Upper lobe of left lung (tissue), 6 donors: ENCODE measurements at regions not wholly inside any gene's neighbourhood (a gene's known extent, or its start where the extent isn't known, plus 50 kb on each side); places are given as distances from the start of the nearest gene placed in this dataset.

Source experiments
- ATAC-seq, 2 donors: fragments of 200-7000 bp; cut with Tn5 transposase; one replicate each; pipeline ENCODE4 v1.9.1; 2022; ENCODE audit warnings: mild to moderate bottlenecking in 2 of 2, moderate library complexity in 2 of 2; ENCODE audit not compliant: low FRiP score in 2 of 2
- DNase-seq, 2 donors: peaks; one replicate each; pipeline ENCODE4 v3.0.0-alpha.2; 2019 to 2020
- H3K27ac ChIP-seq, 4 donors: fragments of 200-600 bp; sonication (generic); one replicate each; pipeline ENCODE4 v1.5.1; 2016 to 2019
- H3K27me3 ChIP-seq, 4 donors: fragments of 200-600 bp; sonication (generic); one replicate each; pipeline ENCODE4 v1.5.1; 2017 to 2019
- H3K36me3 ChIP-seq, 4 donors: fragments of 200-600 bp; sonication (generic); one replicate each; pipeline ENCODE4 v1.5.1; 2016 to 2019
- H3K4me1 ChIP-seq, 4 donors: fragments of 200-600 bp; sonication (generic); one replicate each; pipeline ENCODE4 v1.5.1; 2018 to 2019
- H3K4me3 ChIP-seq, 4 donors: fragments of 200-600 bp; sonication (generic); one replicate each; pipeline ENCODE4 v1.5.1; 2017 to 2019; ENCODE audit warnings: mild to moderate bottlenecking in 2 of 4, moderate library complexity in 1 of 4
- H3K9me3 ChIP-seq, 4 donors: fragments of 200-600 bp; sonication (generic); one replicate each; pipeline ENCODE4 v1.5.1; 2018 to 2019
- CTCF ChIP-seq, 6 experiments: fragments of 450-650 bp in 4 of 6; fragments of 200-600 bp in 2 of 6; sonication (generic) in 2 of 6; IDR thresholded peaks; one replicate each; pipeline ENCODE4 v1.5.1; 2016 to 2019; ENCODE audit warnings: antibody characterized with exemption in 6 of 6
- EP300 ChIP-seq, 4 donors: sonication (generic); formaldehyde crosslinking; IDR thresholded peaks; one replicate each; pipeline ENCODE4 v1.5.1; 2017; ENCODE audit warnings: antibody characterized with exemption in 4 of 4, control low read depth in 2 of 4
- POLR2A ChIP-seq, 4 donors: fragments of 450-650 bp; IDR thresholded peaks; one replicate each; pipeline ENCODE4 v1.5.1; 2016 to 2017; ENCODE audit warnings: antibody characterized with exemption in 4 of 4, mild to moderate bottlenecking in 2 of 4
- POLR2AphosphoS5 ChIP-seq, 2 donors: sonication (generic); formaldehyde crosslinking; IDR thresholded peaks; one replicate each; pipeline ENCODE4 v1.5.1; 2017; ENCODE audit warnings: antibody characterized with exemption in 2 of 2
- WGBS, 2 donors: methylation state at CpG; one replicate each; pipeline ENCODE4 v1.1.5; 2017 to 2018; 5-methylcytosine and 5-hydroxymethylcytosine counted together
- donor health status: DM: no; HTN: no; CAD: no; lungs with moderate emphysema.
- donor health status: DM: no; HTN: yes; CAD: no; lungs with severe emphysema.

GRCh38 chr7:25850216-25850615 is 301.8 kb upstream of the NFE2L3 start:
- Histone ChIP-seq H3K4me1 (peaks cover 16 to 29% (median 23%) of the 10 kb centered on the region in 4 donors), H3K27ac (peak overlapping the region; percentile 6 to 77 (median 62)), H3K9me3 (no peaks in the 10 kb centered on the region), H3K27me3 (peaks cover 0 to 35% (median 20%) of the 10 kb centered on the region in 4 donors), H3K36me3 (no peaks in the 10 kb centered on the region), H3K4me3 (no peak overlapping the region)
- no peak for ATAC-seq
- no peak for TF ChIP-seq CTCF (IDR thresholded peaks at IDR 0.05)
- no peak for TF ChIP-seq EP300 (IDR thresholded peaks at IDR 0.05)
- TF ChIP-seq POLR2A (IDR thresholded peaks at IDR 0.05) = no peak
- no peak for TF ChIP-seq POLR2AphosphoS5 (IDR thresholded peaks at IDR 0.05)
- no peak for DNase-seq

- WGBS, 2 donors = 62 to 64% methylated on average over 8 of the region's 8 CpGs
- DNase-seq = no peak
- TF ChIP-seq POLR2AphosphoS5 (IDR thresholded peaks at IDR 0.05) (no peak), POLR2A (IDR thresholded peaks at IDR 0.05) (no peak), EP300 (IDR thresholded peaks at IDR 0.05) (no peak)
- peaks cover 16 to 29% (median 23%) of the 10 kb centered on the region in 4 donors for H3K4me1 ChIP-seq
- H3K4me3 ChIP-seq = no peak overlapping the region
- no peak for ATAC-seq
- no peaks in the 10 kb centered on the region for H3K9me3 ChIP-seq
- peak overlapping the region in 3 of 4 donors; percentile 6 to 77 (median 69) for H3K27ac ChIP-seq
- H3K36me3 ChIP-seq = no peaks in the 10 kb centered on the region
- H3K27me3 ChIP-seq = peaks cover 0 to 40% (median 21%) of the 10 kb centered on the region in 4 donors
Observed at GRCh38 chr7:25850735-25851134, 301.3 kb upstream of the NFE2L3 start.

- DNase-seq (peak; percentile 56 to 70), ATAC-seq (peak; percentile 83 to 84)
- H3K4me1 ChIP-seq = peaks cover 16 to 33% (median 25%) of the 10 kb centered on the region in 4 donors
- H3K27me3 ChIP-seq = peaks cover 0 to 49% (median 25%) of the 10 kb centered on the region in 4 donors
- 39 to 40% methylated on average over 33 of the region's 33 CpGs for WGBS, 2 donors
- H3K4me3 ChIP-seq = peak overlapping the region in 2 of 4 donors; percentile 12 to 33
- H3K36me3 ChIP-seq = no peaks in the 10 kb centered on the region
- H3K27ac ChIP-seq = peak overlapping the region in 2 of 4 donors; percentile 18 to 67
- peak; percentile 51 to 84 (median 78) for TF ChIP-seq CTCF (IDR thresholded peaks at IDR 0.05)
- TF ChIP-seq POLR2A (IDR thresholded peaks at IDR 0.05) = no peak
- TF ChIP-seq EP300 (IDR thresholded peaks at IDR 0.05) = no peak
- TF ChIP-seq POLR2AphosphoS5 (IDR thresholded peaks at IDR 0.05) = no peak
- peaks cover 0 to 3% (median 0%) of the 10 kb centered on the region in 4 donors for H3K9me3 ChIP-seq
Observed at GRCh38 chr7:25851332-25852210, 300.4 kb upstream of the NFE2L3 start.

- peaks cover 19 to 41% (median 27%) of the 10 kb centered on the region in 4 donors for H3K4me1 ChIP-seq
- peaks cover 0 to 56% (median 26%) of the 10 kb centered on the region in 4 donors for H3K27me3 ChIP-seq
- peak overlapping the region in 2 of 4 donors; percentile 18 to 67 for H3K27ac ChIP-seq
- H3K36me3 ChIP-seq = no peaks in the 10 kb centered on the region
- DNase-seq = peak in 1 of 2 donors; percentile 85
- H3K9me3 ChIP-seq = peaks cover 0 to 3% (median 0%) of the 10 kb centered on the region in 4 donors
- 15 to 29% methylated on average over 1 to 29 of the region's 70 CpGs for whole genome bisulfite sequencing, 2 donors
- peak overlapping the region in 3 of 4 donors; percentile 4 to 33 (median 12) for H3K4me3 ChIP-seq
- peak in 1 of 2 donors; percentile 2 for ATAC-seq
- TF ChIP-seq POLR2AphosphoS5 (IDR thresholded peaks at IDR 0.05) (no peak), EP300 (IDR thresholded peaks at IDR 0.05) (no peak), CTCF (IDR thresholded peaks at IDR 0.05) (no peak), POLR2A (IDR thresholded peaks at IDR 0.05) (no peak)
Observed at GRCh38 chr7:25852211-25852938, 299.6 kb upstream of the NFE2L3 start.

- Histone ChIP-seq H3K9me3 (peaks cover 0 to 3% (median 0%) of the 10 kb centered on the region in 4 donors), H3K36me3 (no peaks in the 10 kb centered on the region), H3K4me3 (no peak overlapping the region), H3K27ac (peak overlapping the region in 1 of 4 donors; percentile 67), H3K4me1 (peaks cover 15 to 46% (median 30%) of the 10 kb centered on the region in 4 donors), H3K27me3 (peaks cover 0 to 61% (median 28%) of the 10 kb centered on the region in 4 donors)
- TF ChIP-seq EP300 (IDR thresholded peaks at IDR 0.05) = no peak
- no peak for TF ChIP-seq CTCF (IDR thresholded peaks at IDR 0.05)
- TF ChIP-seq POLR2AphosphoS5 (IDR thresholded peaks at IDR 0.05) = no peak
- TF ChIP-seq POLR2A (IDR thresholded peaks at IDR 0.05) = no peak
- DNase-seq (no peak), ATAC-seq (no peak)
- WGBS, 2 donors = 40 to 53% methylated on average over 6 to 16 of the region's 16 CpGs
Observed at GRCh38 chr7:25852939-25853271, 299.1 kb upstream of the NFE2L3 start.
